HG03280 (cell line): ENCODE measurements at regions not wholly inside any gene's neighbourhood (a gene's known extent, or its start where the extent isn't known, plus 50 kb on each side); places are given as distances from the start of the nearest gene placed in this dataset.
"Not testable (repeated sequence)": the region's sequence is repeated elsewhere in the genome, so short reads cannot be mapped to it uniquely, and the experiment has no call there.

Experiments used
- ATAC-seq: cut with Tn5 transposase; IDR thresholded peaks from one replicate; pipeline ENCODE4 v1.9.1; 2021; ENCODE audit warnings: mild to moderate bottlenecking, moderate library complexity; ENCODE audit not compliant: unreplicated experiment

DNA sequence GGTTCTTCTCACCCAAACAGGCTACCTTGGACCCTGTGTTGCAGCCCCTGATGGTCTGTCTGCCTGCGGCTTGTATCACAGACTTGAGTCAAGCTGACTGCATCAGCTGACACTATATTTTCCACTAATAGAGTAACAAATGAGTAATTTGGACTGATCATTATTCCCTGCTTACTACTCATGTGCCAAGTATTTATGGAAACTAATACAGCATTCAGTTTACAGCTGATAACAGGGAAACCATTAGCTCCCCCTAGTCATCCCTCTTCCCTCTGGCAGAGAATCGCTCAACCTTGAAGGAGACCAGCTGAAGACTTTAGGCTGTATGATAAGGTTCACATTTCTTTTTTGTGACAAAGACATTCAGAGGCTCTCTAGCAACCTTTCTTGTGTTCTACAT, 116.6 kb upstream of the SYT6 start:
- ATAC-seq = no peak

GRCh38 chr1:114269539-114269938, 115.9 kb upstream of the SYT6 start:
- no peak for ATAC-seq

DNA sequence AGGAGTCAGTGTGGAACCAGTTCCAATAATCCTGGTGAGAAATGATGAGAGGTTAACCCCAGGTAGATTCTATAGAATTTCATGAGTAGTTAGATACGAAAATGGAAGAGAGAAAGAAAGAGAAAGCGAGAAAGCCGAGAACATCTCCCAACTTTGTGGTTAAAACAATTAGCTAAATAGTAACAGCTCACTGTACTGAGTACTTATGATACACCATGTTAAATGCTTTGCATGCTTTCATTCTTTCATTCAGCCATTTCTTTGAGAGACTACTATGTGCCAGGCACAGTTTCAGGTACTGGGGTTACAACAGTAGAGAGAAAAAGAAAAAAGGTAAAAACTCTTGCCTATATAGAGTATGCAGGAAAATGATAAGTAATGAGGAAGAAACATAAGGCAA, 109.7 kb upstream of the SYT6 start:
- peak; percentile 82 for ATAC-seq

DNA sequence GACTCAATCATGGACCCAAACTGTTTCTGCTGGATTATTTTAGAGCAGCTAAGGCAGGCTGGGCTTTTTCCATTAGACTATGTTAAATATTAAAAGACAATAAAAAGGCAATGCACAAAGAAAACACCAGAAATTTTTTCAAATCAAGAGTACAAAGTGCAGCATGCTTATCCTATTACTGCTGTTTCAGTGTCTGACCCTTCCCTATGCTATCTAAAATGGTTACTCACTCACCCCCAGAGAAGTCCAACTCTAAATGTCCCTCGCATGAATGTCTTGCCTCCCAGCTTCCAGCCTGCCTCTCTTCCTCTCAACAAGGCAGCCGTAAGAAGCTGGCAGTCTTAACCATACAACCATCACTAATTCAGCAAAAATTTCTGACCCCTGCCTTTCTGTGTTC, 108.7 kb upstream of the SYT6 start:
- ATAC-seq = no peak

DNA sequence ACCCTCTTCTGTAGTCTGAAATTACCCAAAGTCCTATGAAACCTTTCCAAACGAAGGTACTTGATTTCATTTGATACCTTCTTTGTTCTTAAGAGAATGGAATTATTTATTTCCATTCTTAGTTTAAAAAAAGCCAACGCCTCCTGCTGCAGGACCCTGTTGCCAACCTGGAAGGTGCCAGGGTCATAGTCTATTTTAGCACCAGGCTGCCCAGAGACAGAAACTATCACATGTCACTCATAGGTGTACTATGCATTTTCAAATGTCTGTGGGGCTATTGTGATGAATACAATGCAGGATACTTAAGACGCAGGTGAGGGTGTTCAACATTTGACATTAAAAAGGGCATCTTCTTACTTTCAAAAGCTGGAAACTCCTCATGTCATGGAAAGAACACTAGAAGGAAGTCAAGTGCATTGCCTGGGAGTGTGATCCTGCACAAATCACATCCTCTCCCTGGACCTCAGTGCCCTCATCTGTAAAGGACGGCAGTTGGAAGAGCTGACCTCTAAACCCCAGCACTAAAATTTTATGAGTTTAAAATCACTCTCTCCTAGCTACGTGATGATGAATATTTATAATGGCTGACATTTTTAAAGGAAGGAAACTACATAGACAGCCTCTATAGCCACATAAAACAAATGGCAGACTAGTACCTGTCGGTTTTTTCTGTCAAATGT, 107.3 kb upstream of the SYT6 start:
- ATAC-seq = no peak

DNA sequence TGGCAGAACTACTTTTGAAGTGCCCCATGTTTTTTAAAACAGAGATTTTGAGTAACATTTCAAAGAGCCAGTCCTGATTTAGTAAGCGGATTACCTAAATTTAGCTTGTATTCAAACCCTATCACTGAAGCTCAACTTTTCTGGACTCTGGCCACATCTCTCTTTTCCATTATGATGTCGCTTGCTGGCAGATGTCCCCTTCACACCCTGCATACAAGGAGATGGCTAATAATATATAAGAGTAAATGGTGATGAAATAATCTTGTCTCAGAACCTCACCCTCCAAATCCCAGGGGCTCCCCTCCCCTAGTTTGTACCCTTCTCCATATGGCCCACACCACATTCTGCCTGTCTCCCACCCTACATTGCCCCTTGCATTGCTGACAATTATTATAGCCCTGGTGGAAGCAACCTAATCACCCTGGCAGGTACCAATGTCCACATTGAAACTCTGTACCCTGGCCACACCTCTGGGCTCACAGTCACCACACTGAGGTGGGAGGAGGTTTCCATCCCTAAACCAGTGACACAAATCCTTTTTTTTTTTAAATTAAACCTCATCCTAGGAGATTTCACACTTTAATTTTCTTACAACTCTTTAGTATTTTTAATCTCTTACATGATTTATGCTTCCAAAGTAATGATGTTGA, 106.0 kb upstream of the SYT6 start:
- ATAC-seq = no peak

- no peak for ATAC-seq
Observed at GRCh38 chr1:114258633-114259032, 105.0 kb upstream of the SYT6 start.

DNA sequence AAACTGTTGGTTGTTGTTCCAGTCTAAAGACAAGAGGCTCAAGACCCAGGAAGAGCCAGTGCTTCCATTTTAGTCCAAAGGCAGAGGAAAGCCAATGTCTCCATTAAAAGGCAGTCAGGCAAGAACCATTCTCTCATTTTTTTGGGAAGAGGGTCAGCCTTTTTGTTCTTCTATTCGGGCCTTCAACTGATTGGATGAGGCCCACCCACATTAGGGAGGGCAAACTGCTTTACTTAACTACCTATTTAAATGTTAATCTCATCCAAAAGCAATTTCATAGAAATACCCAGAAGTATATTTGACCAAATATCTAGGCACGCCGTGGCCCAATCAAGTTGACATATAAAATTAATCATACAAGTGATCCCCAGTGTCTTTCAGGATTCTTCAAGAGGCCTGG, 104.4 kb upstream of the SYT6 start:
- ATAC-seq = no peak

DNA sequence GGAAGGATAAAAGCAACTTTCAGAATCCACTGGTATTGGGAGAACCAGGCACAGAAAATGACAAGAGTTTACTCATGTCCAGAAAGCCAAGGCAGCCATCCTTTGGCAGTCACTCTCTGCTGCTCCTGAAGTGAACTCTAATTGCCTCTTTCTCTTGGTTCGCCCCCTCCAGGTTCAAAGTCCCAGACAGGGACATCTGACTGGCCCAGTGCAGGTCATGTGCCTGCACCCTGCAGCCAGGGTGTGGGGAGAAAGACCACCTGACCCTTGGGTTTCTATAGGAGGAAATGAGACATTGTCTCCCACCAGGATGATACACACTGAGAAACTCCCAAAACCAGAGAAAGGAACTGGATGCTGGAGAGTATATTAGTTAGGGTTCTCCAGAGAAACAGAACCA, 103.9 kb upstream of the SYT6 start:
- no peak for ATAC-seq

DNA sequence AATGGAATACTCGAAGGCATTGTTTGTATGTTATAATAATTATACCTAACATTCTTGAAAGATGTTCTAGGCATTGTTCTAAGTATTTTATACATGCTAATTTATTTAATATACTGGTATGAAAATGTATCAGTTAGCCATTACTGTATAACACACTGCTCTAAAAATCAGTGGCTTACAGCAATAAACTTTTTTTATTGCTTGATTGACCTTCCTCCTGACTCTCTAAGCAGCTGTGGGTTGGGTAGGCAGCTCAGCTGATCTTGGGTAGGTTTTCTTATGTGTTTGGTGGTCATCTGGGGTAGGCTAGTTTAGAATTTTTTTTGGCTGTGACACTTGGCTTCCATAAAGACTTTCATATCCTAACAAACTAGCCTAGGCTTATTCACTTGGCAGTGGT, 100.2 kb upstream of the SYT6 start:
- ATAC-seq = no peak

- ATAC-seq = no peak
Observed at GRCh38 chr1:114251573-114251939, 97.9 kb upstream of the SYT6 start.

DNA sequence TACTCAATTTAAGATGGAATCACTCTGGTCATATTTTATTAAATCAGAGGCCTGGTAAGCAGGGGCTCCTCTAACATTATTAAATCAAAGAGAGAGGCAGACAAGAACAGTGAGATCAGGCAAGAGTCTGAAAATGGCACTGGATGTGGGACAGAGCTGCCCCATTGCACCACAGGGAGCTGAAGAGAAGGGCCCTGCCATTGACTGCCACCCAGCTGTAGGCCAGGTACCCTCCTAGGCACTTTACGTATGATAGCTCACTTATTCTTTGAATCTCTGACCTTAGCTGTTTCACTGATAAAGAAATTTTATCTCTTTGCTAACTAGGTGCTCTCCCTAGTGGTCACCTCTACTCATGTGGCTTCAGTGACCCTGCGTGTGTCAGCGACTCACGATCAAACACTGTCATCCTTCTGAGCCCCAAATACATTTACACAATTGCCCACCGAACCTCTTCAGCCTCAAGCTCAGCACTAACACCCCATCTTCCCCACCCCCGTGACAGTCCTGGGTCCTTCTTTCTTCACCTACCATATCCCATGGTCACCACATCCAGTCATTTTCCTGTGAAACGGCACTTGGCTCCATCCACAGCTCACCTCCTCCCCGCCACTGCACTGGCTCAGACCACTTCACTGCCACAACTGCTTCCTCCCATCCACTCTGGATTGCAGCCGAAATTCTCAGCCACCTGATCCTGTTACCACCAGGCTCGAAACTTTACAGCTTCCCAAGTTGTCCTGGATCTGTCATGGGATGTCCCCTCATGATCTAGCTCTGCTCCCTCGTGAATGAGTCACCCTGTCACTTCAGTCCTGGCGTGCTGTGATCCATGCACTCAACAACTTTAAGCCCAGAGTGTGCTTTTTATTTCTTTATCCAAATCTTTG, 97.3 kb upstream of the SYT6 start:
- no peak for ATAC-seq

GRCh38 chr1:114249691-114250090, 96.0 kb upstream of the SYT6 start:
- no peak for ATAC-seq

GRCh38 chr1:114248162-114248561, 94.5 kb upstream of the SYT6 start:
- no peak for ATAC-seq

GRCh38 chr1:114242531-114243210, 89.0 kb upstream of the SYT6 start:
- not testable (repeated sequence) for ATAC-seq

- no peak for ATAC-seq
Observed at GRCh38 chr1:114238053-114238452, 84.4 kb upstream of the SYT6 start.

DNA sequence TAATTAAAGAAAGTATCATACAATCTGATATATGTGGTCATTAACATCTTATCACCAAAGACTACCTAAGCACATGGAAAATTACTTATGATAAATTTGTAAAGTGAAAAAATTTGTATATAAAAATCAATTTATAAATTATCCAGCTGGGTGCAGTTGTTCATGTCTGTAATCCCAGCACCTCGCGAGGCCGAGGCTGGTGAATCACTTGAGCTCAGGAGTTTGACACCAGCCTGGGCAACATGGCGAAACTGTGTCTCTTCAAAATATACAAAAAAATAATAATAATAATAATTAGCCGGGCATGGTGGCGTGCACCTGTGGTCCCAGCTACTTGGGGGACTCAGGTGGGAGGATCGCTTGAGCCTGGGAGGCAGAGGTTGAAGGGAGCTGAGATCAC, 82.8 kb upstream of the SYT6 start:
- ATAC-seq = no peak

- no peak for ATAC-seq
Observed at GRCh38 chr1:114235960-114236359, 82.3 kb upstream of the SYT6 start.

DNA sequence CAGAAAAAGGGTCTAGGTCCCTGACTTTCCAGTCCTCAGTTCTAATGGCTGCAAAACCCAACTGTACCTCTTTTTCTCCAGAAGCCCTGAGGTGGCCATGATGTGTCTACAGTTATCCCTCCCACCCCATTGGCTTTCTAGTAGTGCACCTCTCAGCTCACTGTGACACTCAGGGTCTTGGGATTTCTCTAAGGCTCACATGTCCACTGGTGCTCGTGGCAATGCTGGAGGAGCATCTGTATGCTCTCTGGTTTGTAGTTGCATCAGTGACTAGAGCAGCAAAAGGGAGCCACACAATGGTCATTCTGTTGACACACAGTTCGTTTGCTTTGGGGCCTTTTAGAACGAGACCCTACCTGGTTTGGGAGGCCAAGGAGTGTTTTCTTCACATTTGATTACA, 81.6 kb upstream of the SYT6 start:
- ATAC-seq = no peak

DNA sequence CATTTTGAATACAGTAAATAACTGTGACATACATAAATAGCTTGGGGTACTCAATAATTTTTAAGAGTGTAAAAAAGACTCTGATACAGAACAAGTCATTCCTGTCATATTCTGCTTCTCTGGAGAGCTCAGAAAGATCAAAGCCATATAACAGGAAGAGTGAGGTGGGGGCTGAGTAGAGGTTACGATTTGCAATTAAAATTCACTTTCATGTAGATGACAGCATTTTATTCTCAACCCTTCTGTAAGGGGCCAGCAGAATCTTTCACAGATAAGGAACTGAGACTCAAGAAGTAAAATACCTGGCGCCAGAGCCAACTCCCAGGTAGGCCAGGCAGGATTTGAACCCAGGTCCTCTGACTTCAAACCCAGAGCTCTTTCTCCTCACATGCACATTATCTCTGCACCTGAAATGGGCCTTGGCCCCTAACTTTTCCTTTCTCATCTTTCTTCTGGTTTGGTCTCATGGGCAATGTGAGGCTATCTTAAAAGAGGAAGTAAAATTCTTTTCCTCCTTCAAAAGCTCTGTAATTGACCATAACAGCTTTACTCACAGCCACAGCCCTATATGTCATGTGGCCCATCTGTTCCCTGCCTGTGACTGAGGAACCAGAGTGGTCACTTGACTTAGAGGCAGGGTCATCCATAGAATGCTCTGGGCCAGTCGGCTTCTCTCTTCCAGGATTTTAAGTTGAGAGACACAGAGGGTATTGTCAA, 80.9 kb upstream of the SYT6 start:
- ATAC-seq = no peak

DNA sequence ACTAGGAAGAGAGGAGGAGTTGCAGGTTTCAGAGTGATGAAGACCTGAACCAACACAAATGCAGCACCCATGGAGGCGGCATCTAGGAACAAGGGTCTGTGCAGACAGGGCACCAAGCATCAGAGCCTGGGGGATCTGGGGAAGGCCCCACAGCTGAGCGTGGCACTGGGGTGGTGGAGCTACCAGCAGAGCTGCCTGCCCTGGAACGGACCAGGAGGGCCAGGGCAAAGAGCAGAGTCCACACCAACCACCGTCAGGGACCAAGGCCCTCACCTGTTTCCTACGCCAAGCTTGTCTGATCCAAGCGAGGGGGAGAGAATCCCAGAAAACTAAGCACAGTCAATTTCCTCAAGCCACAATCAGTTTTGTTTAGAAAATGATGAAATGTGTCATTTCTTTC, 79.0 kb upstream of the SYT6 start:
- ATAC-seq = no peak
